ENCODE measurements at regions not wholly inside any gene's neighbourhood (a gene's known extent, or its start where the extent isn't known, plus 50 kb on each side); places are given as distances from the start of the nearest gene placed in this dataset.

DNA sequence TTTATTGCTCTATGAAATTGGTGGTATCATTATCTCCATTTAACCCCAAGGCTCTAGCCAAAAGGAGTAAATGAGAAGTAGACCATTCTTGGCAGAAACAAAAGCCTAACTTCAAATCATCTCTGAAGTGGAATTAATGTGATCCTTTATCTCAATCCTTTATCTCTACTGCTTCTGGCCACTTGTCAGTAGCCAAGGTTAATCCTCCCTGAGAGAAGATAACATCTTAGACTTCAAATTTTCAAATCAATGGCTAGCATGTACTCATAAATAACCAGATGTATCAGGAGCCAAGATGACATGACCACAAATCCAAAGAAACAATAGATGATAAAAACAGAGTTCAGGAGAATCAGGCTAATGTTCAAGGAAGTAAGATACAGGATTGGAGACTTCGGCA, 123.1 kb upstream of the RASSF8 start:
- no peak for DNase-seq

DNA sequence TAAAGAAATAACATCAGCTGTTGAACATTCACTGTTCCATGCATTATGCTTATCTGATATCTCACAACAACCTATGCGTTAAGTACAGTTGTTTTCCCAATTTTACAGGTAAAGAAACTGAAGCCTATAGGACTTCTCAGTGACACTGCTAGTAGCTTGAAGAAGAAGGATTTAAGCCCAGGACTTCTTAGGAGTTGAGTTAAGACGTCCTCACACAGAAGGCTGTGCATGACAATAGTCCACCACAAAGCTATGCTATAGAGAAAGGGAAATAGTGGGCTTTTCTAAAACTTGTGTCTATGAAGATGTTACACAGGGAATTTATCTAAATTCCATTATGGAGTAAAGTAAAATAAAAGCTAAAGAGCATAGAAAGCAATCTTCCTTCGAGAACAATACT, 120.5 kb upstream of the RASSF8 start:
- no peak for DNase-seq

DNA sequence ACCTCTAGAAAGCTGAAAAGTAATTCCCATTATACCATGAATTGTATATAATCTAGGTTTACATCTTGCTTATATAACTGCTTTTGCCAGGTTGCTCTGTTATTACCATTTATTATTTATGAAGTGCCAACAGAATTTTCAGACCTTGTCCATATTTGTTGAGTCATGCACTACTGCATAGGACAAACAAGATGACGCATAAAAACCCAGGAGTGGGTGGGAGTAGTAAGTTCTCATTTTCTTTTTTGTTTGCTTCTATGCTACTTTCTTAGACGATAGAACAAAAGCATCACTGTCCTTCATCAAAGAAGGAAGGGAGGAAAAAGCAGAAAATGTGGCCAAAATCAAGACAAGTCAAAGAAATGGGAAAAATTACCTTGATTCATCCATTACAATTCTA, 119.0 kb upstream of the RASSF8 start:
- no peak for DNase-seq

DNA sequence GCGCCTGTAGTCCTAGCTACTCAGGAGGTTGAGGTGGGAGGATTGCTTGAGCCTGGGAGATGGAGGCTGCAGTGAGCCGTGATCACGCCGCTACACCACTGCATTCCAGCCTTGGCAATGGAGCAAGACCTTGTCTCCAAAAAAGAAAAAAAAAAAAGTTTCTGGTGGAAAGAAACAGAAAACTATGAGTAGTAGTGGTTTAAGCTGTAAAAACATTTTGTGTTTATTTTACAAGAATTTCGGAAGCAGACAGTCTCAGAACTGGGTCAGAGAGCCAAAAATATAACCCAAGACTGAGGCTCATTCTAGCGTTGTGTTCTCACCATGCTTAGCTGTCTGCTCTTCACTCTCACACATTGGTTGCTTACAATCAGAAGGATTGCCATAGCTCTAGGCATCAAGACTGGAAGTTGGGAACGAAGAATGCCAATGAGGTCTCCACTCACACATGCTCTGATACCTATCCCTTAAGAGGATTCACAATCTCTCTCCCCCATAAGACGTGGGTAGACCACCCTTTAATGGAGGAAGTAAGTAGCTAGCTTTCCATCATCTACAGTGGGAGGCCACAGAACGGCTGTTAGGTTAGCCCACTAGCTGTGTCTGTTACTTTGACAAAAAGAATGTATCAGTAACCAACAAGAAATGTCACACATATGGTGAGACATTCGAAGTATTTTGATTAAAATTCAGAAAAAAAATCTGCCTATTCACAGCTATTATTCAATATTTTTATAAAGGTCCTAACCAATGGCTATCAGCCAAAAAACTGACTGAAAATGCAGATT, 117.6 kb upstream of the RASSF8 start:
- no peak for DNase-seq

DNA sequence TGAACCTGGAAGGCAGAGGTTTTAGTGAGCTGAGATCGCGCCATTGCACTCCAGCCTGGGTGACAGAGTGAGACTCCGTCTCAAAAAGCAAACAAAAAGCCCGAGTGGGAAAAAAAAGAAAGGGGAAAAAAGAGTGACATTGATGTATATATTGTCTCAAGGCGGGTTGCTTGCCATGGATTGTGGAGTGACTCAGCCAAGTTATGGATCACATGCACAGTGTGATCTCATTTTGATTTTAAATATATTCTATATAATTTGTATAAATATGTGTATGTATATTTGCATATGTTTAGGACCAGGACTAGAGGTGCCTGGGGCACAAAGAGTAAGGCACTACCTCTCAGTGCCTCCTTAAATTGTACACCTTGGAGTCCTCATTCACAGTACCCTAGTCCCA, 116.2 kb upstream of the RASSF8 start:
- no peak for DNase-seq

DNA sequence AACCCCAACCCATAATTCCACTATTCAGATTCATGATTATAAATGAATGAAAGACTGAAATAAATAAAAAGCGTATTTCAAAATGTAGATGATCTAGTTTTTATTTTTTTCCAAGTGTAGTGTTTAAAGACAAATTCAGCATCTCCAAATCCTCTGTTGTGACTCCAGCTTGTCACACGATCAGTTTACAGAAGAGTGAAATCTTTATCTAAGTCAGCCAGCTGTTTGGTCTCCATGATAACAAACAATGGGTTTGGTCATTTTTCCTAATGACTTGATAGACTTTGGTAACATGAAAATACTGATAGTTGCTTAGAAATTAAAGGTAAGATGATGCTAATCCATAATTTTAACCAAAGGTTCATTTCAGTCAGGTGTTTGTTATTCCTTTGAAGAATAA, 114.5 kb upstream of the RASSF8 start:
- no peak for DNase-seq

DNA sequence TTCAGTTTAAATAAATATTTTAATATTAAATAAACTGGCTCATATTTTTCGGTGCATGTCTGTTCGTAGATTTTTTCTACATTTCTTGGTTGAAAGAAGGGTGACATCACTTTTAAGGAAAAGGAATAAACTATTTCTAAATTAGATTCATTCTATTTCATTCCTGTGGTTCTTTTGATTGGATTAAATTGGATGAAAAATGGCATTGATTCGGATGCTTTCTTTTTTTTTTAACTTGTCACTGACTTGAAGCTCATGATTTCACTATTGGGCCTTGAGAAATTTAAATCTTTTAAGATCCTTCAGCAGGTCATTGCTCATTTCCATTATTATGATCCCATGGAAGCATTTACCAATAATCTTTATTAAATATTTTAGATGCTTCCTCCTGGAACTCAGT, 113.1 kb upstream of the RASSF8 start:
- no peak for DNase-seq

DNA sequence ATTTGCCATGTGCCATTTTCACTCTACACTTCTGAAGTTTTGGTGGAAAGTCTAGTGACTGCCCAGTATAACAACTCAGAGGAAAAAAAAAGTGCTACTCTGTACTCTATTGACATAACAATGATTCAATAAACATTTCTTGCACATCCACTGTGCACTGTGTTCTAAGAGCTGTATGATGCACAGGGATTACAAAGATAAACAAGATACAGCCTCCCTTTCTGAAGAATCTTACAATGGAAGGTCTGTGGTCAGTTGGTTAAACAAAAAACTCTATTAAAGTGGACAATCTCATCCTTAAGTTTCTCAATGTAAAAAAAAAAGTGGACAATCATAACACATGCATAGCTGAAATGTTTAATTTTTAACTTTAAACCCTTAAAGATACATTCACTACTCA, 105.7 kb upstream of the RASSF8 start:
- no peak for DNase-seq

DNA sequence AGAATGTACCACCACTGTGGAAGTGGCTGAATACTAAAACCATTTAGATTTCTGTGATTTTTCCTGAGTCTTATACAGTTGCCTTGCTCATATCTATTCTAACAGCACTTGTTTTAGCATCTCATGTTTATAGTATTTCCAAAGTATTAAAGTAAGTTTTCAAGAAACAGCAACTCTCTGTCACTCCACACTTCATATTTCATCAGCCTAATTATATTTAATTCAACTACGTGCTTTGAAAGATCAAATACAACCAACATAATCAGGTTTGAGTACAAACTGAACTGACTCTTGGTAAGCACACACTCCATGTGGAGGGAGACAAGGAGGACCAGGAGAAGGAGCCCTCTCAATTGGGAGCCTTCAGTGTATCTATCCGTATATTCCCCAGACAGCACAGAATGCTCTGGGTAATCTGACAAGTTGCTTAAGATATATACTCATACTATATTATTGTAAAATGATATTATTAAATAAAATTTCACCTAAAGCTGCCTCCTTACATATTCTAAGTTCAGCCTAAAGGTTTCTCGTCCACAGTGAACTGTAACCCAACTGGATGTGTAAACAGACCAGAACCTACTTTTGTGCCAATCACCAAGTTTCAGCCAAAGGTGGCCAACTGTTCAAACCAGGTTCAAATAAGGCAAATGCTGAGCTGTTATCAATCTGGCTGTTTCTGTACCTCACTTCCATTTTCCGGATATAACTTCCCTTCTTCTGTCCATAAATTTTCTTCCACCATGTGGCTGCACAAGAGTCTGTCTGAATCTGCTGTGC, 105.0 kb upstream of the RASSF8 start:
- DNase-seq = no peak

DNA sequence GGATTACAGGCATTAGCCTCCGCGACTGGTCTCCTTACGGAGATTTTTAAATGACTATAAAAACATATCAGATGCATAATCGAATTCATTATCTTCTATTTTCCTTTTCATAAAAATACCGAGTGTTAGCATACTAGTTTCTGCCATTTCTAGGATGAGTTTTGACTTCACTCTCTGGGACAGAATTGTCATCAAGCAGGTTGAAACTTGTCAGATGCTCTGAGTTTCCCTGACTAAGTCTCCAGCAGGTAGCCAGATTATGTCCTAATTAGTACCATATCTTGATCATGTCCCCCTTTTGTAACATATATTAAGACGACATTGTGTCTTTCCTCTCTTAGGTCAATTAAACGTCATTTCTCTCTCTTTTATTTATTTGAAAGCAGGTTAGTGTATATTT, 103.5 kb upstream of the RASSF8 start:
- DNase-seq = no peak

DNA sequence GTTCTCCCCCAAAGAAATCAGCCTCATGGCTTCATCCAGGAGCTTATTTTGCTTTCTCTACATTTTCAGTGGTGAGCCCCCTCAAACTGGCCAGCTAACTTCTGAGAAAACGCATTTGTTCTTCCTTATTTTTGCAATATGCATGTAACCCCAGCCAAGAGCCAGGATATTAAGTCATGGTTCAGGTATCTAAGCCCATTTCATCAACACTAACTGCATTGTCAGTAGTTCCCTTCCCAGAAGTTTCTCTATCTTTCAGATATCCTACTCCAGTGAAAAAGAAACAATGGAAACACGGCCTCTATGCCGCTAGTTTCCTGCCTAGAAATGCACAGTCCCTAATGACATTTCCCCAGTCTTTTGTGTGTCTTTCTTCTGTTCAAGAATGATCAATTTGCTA, 102.8 kb upstream of the RASSF8 start:
- DNase-seq = no peak

DNA sequence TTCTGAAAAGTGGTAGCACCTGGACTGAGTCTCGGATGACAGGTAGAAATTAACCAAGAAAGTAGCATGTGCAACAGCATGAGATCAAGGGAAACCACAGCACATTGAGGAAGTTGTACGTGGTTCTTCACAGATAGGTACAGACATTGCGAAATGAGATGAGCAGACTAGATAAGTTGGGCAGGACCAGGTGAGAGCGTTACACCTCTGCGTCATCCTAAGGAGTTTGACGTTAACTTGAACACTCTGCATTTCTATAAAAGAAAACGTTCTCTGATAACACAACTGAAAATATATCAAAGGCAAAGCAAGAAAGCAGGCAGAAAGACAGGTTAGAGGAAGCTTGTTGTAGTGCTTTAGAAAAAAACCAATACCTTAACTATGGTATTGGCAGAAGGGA, 98.5 kb upstream of the RASSF8 start:
- no peak for DNase-seq

DNA sequence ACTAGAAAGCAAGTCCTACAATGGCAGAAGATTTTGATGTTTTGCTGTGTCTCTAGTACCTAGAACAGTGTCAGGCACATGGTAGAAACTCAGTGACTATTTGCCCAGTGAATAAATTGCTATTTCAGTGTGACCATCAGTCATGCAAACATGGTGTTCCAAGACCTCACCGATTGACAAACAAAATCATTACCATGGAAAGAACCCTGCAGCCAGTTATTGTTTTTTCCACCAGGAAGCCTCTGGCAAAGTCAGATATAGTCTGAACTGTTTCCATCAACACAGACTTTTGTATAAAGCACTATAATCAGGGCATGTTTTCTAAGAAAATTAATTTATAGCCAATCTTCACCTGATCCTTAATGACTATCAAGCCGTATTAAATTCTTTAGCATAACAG, 97.3 kb upstream of the RASSF8 start:
- no peak for DNase-seq

DNA sequence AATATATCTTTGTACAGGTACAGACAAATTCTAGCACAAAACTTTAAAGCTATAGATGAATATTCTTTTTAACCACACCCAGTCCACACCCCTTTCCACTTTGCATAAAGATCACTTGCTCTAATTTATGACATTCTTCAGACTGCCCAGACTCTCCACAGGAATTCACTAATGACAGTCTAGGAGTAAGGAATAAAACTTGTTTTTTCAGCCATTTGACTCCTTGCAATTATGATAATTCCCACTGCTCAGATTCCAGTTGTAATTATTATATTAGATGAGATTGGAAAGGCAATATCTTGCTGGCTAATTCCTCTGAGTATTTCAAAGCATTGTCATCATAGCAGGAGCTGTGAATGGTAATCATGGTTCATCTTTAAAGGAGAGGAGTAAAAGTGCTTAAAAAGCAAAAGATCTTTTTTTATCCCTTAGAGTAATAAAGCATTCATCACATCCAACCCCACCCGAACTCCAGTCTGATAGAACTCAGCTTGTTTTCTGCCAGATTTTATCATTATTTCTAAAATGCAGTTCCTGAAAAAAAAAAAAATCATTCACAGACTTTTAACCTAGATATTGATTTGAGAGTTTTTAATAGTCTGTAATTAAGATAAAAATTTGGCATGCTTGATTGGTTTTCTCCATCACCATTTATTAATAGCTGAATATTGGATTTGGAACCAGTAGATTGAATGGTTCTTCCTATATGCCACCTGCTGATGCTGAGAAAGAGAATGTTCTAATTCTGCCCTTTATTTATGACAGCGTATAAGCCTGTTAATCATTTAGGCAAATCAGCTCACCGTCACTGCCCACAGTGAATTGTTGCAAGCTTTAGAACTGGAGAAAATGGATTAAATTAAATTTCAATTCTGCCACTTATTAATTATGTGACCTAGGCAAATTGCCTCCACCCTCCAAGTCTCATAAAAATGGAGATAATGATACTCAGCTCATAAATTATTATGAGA, 93.9 kb upstream of the RASSF8 start:
- no peak for DNase-seq

DNA sequence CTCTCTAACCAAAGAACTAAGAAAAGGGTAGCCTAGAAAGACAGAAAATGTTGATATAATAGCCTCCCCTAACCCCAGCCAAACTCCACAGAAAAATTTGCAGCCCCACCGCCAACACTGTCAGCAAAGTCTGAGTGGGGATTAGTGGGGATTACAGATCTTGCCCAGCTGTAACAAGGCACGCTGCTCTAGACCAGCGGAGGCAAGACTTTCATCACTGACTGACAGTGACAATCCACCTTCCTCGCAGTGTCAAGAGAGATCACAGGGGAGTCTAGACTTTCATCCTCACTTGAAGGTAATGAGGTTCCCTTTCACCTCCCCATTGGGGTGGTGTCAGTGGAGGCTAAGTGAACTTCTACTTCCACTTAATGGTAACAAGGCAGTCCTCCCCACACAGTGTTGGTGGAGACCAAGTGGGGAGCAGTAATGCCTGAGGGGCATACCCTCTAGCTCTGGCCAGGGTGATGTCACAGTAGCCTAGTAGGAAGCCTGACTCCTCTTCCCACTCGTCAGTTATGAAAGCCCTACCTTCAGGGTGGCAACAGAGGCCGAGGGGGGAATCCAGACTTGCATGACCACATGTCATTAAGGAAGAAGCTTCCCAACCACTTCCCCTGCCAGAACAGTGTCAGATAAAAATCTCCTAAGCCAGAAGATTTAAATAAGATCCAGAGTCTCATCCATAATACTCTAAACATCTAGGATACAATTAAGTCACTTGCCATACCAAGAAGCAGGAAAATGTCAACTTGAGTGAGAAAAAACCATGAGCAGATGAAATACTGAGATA, 91.7 kb upstream of the RASSF8 start:
- DNase-seq = no peak

DNA sequence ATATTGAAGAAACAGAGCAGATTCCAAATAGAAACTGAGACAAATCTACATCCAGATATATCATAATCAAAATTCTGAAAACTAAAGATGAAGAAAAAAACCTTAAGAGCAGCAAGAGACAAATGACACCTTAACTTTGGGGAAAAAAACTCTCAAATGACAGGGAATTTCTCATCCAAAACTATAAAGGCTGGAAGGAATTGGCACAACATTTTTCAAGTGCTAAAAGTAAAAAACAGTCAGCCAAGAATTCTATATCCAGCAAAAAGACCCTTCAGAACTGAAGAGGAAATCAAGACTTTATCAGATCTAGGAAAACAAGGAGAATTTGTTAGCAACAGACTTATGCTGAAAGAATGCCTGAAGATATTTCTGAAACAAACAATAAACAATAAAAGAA, 90.3 kb upstream of the RASSF8 start:
- no peak for DNase-seq

DNA sequence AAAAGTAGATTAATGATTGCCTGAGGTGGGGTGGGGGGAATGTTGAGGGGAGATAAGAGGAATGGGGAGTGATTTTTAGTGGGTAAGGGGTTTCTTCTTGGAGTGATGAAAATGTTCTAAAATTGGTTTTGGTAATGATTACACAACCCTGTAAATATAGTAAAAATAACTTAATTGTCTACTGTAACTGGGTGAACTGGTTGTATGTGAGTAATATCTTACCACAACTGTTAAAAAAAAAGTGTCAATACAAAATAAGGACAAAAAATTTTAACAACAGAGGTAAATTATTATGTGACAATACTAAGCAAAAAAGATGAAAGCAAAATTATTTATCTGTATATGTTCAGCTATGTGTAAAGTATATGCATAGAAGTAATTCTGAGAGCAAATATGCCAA, 86.3 kb upstream of the RASSF8 start:
- DNase-seq = no peak

DNA sequence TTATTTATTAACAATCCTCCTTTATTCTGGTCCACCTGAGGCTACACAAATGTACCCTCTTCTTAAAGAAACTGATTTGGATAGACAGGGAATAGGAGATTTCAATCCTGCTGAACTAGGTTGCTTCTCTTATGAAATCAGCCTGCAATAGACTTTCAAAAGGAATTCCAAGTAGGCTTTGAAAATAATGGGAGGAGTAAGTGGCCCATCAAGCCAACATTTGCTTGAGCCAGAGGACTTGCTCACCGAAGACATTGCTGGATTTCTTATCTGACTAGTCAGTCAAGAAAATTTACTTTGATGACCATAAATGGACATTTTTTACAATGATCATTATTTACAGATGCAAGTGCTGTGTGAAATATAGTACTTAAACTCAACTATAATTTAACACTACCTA, 82.8 kb upstream of the RASSF8 start:
- no peak for DNase-seq

DNA sequence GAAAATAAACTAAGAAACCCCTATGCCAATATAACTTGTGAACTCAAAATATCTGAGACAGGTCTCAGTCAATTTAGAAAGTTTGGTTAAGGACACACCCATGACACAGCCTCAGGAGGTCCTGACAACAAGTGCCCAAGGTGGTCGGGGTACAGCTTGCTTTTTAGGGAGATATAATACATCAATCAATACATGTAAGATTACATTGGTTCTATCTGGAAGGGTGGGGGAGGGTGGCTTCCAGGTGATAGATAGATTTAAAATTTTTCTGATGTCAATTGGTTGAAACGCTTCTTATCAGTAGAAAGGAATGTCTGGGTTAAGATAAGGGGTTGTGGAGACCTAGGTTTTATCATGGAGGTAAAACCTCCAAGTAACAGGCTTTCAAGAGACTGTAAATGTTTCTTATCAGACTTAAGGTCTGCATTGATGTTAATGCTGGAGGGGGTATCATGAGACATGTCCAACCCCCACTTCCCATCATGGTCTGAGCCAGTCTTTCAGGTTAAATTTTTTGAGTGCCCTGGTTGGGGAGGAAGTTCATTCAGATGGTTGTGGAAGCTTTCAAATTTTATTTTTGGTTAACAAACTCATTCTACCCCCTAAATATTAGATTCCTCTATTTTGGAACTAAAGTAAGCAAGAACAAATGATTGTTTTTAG, 82.0 kb upstream of the RASSF8 start:
- no peak for DNase-seq

DNA sequence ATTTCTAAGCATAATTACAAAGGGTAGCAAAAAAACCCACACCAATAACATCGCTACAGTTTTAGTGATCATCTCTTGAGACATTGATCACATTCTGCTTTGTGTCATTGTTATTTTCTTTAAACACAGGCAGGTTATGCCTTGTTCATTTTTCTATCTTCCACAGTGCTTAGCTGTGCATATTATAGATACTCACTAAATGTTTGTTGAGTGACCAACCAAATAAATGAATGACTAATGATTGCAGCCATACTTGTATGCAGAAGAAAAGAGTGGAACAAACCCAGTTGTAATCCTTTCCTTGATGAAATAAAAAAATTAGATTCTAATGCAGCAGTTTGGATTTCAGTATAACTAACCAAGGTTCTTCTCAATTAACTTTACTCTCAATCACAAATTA, 81.0 kb upstream of the RASSF8 start:
- DNase-seq = no peak

DNA sequence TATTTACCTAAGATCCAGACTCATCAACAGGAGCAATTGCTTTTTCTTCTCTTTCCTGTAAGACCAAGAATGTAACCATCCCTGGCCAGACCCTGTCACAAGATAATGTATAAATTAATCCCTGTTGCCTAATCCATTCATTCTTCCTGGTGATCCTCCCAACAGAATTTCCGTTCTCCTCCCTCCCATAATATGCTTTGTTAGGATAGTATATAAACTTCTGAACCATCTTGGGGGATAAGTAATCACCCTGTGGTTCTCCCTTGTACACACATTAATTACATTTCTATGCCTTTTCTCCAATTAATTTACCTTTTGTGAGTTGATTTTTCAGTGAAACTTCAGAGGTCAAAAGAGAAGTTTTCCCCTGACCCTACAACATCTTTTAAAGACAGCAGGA, 76.2 kb upstream of the RASSF8 start:
- no peak for DNase-seq

Data from GDM1 (cell line).